ENCODE measurements at regions not wholly inside any gene's neighbourhood (a gene's known extent, or its start where the extent isn't known, plus 50 kb on each side); places are given as distances from the start of the nearest gene placed in this dataset.

DNA sequence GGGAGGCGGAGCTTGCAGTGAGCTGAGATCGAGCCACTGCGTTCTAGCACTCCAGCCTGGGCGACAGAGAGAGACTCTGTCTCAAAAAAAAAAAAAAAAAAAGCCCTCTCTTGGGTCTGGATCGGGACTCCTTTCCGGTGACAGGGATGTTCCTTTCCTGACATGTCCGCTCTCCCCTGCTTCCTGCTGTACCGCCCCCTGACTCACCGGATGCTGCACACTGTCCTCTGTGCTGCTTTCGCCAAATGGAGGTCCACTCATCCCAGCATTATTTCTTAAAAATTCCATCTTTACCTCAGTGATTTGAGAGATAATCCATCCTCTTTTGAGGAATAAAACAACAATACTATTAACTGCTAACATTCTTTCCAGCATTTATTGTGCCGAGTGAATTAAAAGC is 113.8 kb upstream of the EEPD1 start:
- no peak for TF ChIP-seq GATA3 (IDR thresholded peaks at IDR 0.05; ENCODE audit: low read depth, low read length)
- no peak for TF ChIP-seq GATA2 (IDR thresholded peaks at IDR 0.05; ENCODE audit: low read depth, low read length)
